ENCODE measurements at regions not wholly inside any gene's neighbourhood (a gene's known extent, or its start where the extent isn't known, plus 50 kb on each side); places are given as distances from the start of the nearest gene placed in this dataset.

GRCh38 chr2:39995005-39995737 is 216.1 kb upstream of the THUMPD2 start:
- DNase-seq = no peak

GRCh38 chr2:39994151-39994550 is 215.1 kb upstream of the THUMPD2 start:
- DNase-seq = peak; percentile 75

- DNase-seq = peak; percentile 56
Observed at GRCh38 chr2:39991298-39991697, 212.2 kb upstream of the THUMPD2 start.

GRCh38 chr2:39990335-39990900 is 211.4 kb upstream of the THUMPD2 start:
- DNase-seq = peak; percentile 52

GRCh38 chr2:39989888-39990287 is 210.8 kb upstream of the THUMPD2 start:
- DNase-seq = peak; percentile 7

- DNase-seq = no peak
Observed at GRCh38 chr2:39981883-39982311, 202.8 kb upstream of the THUMPD2 start.

GRCh38 chr2:39975476-39976020 is 196.5 kb upstream of the THUMPD2 start:
- DNase-seq = no peak

- DNase-seq = no peak
Observed at GRCh38 chr2:39968037-39968436, 189.0 kb upstream of the THUMPD2 start.

GRCh38 chr2:39960681-39961080 is 181.6 kb upstream of the THUMPD2 start:
- peak; percentile 22 for DNase-seq

- peak; percentile 50 for DNase-seq
Observed at GRCh38 chr2:39954346-39954745, 175.3 kb upstream of the THUMPD2 start.

- DNase-seq = no peak
Observed at GRCh38 chr2:39949131-39949530, 170.1 kb upstream of the THUMPD2 start.

GRCh38 chr2:39948016-39948719 is 169.1 kb upstream of the THUMPD2 start:
- peak; percentile 63 for DNase-seq

- no peak for DNase-seq
Observed at GRCh38 chr2:39947294-39948015, 168.4 kb upstream of the THUMPD2 start.

GRCh38 chr2:39942950-39943349 is 163.9 kb upstream of the THUMPD2 start:
- peak; percentile 19 for DNase-seq

GRCh38 chr2:39938035-39938835 is 159.2 kb upstream of the THUMPD2 start:
- DNase-seq = peak; percentile 86

- no peak for DNase-seq
Observed at GRCh38 chr2:39937621-39938020, 158.6 kb upstream of the THUMPD2 start.

- DNase-seq = no peak
Observed at GRCh38 chr2:39934851-39935250, 155.8 kb upstream of the THUMPD2 start.

- DNase-seq = no peak
Observed at GRCh38 chr2:39933196-39933595, 154.1 kb upstream of the THUMPD2 start.

- peak; percentile 21 for DNase-seq
Observed at GRCh38 chr2:39932198-39932597, 153.1 kb upstream of the THUMPD2 start.

- no peak for DNase-seq
Observed at GRCh38 chr2:39930175-39930917, 151.3 kb upstream of the THUMPD2 start.

- DNase-seq = peak; percentile 23
Observed at GRCh38 chr2:39929531-39929930, 150.5 kb upstream of the THUMPD2 start.
